Limb (tissue), 2 donors: ENCODE measurements at regions not wholly inside any gene's neighbourhood (a gene's known extent, or its start where the extent isn't known, plus 50 kb on each side); places are given as distances from the start of the nearest gene placed in this dataset.
"Not testable (repeated sequence)": the region's sequence is repeated elsewhere in the genome, so short reads cannot be mapped to it uniquely, and the experiment has no call there.

ENCODE experiments used
- DNase-seq, 2 donors: peaks; one replicate each; pipeline ENCODE4 v3.0.0-alpha.2; 2016; ENCODE audit errors: extremely low spot score in 2 of 2

DNA sequence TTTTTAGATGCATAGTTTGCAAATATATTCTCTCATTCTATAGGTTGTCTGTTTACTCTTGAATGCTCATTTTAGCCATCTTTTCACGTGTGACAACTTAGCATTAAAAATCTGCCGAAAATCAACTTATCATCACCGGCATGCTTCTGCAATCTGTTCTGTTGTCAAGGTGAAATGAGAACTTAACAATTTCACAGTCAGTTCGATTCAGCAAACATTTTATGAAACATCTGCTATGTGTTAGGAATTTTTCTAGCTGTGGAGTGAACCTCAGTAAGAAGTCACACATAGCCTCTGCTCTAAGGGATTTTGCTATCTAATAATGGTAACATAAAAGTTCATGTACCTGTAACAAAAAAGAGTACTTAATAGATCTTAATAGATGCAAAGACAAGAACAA is 256.1 kb downstream of the ZWINT start:
- no peak for DNase-seq

GRCh38 chr10:56104487-56104886 is 256.6 kb downstream of the ZWINT start:
- no peak for DNase-seq

- DNase-seq: no peak
Observed at GRCh38 chr10:56096226-56096517, 264.9 kb downstream of the ZWINT start.

DNA sequence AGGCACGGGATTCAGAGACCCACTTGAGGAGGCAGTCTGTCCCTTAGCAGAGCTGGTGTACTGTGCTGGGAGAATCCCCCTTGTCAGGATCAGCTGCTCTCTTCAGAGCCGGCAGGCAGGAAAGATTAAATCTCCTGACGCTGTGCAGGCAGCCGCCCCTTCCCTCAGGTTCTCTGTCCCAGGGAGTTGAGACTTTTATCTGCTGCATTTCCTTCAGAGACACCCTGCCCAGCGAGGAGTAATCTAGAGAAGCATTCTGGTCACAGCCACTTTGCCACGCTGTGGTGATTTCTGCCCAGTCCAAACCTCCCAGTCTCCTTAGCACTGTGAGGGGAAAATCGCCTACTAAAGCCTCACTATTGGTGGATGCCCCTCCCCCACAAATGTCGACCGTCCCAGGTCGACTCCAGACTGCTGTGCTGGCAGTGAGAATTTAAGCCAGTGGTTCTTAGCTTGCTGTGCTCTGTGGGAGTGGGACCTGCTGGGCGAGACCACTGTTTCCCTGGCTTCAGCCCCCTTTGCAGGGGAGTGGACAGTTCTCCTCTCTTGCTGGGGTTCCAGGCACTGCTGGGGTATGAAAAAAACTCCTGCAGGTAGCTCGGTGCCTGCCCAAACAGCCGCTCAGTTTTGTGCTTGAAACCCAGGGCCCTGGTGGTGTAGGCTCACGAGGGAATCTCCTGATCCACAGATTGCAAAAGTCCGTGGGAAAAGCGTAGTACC is 265.4 kb downstream of the ZWINT start:
- DNase-seq: no peak

DNA sequence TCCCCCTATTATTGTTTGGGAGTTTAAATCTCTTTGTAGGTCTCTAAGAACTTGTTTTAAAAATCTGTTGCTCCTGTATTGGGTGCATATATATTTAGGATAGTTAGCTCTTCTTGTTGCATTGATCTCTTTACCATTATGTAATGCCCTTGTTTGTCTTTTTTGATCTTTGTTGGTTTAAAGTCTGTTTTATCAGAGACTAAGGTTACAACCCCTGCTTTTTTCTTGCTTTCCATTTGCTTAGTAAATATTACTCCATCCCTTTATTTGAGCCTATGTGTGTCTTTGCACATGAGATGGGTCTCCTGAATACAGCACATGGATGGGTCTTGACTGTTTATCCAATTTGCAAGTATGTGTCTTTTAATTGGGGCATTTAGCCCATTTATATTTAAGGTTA is 267.4 kb downstream of the ZWINT start:
- not testable (repeated sequence) for DNase-seq

DNA sequence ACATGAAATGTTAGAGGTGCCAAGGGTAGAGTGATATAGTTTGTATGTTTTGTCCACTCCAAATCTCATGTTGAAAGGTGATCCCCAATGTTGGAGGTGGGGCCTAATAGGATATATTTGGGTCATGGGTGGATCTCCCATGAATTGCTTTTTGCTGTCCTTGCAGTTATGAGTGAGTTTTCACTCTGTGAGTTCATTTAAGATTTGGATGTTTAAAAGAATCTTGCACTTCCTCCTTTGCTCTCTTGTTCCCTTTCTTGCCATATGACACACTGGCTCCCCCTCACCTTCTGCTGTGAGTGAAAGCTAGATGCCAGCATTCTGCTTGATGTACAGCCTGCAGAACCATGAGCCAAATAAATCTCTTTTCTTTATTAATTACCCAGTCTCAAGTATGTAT is 269.2 kb downstream of the ZWINT start:
- DNase-seq: no peak

- no peak for DNase-seq
Observed at GRCh38 chr10:56090914-56091540, 270.0 kb downstream of the ZWINT start.

DNA sequence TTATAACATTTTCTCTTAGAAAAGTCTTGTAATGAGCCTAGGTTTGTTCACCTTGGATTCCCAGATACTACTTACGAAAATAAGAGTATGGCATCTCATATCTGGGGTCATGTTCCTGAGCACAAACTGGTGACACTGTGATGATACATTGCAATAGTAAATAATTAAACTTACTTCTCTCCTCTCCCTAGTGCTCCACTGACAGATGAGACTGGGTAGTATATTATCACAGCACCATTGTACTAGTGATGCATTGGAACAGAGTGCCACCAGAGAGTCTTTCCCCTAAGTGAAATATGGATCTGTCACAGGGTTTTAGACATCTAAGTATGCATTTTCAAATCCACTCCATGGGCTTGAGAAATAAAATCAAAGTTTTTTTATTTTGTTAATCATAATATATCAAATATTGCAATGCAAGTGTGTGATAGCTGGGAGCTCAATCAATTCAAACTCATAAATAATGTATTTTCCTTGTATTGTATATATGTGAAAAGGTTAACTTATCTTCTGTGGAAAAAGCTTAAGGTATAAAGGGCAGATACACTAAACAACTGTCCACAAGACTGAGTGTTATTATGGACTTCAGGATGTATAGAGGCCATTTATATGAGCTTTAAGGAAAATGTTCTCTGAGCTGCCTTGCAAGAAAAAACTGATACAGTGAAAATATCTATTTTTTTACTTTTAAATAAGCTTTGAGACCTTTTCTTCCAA is 275.5 kb downstream of the ZWINT start:
- no peak for DNase-seq

- DNase-seq: no peak
Observed at GRCh38 chr10:56082169-56082568, 278.9 kb downstream of the ZWINT start.

DNA sequence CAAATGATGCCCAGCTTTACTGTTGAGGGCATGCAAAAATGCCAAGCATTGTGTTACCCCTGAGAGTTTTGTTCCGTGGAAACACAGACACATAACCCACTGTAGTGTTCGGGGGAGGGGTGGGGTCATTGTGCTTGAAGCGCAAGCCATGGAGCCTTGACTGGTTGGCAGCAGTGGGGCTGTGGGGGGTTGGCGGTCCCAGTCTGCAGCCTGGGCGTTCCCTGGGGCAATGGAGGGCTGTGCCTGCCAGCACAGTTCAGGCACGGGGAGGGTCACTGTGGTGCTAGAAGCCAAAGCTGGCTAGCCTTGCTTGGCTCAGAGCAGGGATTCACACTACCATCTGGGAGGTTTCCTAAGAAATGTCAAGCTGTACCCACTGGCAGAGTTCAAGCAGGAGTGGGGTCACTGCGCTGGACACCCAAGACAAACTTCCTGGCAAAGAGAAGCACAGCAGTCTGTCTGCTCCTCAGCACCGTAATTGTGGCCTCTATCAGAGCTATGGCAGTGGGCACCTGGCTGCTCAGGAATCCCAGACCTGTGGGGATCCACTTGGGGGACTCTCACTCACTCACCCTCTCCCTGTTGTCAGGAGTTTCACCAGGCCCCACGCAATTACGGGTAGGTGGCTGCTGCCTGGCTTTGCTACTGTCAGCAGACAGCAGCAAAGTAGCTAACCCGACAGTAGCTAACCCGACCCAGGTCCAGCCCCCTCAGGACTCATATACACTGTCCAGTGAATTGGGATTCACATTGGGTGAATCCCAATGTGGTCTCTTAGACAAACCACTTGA is 292.4 kb downstream of the ZWINT start:
- DNase-seq: no peak

DNA sequence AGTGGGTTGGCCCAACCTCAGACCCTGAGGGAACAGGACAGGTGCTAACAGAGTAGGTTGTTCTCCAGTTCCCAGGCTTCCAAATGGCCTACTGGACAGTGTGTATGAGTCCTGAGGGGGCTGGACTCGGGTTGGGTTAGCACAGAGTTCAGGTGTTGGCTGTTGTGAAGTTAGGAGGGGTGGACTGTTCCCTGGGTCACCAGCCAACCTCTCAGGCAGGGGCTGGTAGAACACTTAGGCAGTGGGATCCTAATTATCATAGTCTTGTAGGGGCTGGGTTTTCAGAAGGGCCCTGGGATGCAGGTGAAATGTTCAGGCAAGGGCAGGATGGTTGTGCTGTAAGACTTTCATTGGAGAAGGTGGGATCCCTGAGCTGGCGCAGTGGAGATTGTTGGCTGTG is 293.0 kb downstream of the ZWINT start:
- no peak for DNase-seq

- DNase-seq: no peak
Observed at GRCh38 chr10:56063642-56064041, 297.4 kb downstream of the ZWINT start.

DNA sequence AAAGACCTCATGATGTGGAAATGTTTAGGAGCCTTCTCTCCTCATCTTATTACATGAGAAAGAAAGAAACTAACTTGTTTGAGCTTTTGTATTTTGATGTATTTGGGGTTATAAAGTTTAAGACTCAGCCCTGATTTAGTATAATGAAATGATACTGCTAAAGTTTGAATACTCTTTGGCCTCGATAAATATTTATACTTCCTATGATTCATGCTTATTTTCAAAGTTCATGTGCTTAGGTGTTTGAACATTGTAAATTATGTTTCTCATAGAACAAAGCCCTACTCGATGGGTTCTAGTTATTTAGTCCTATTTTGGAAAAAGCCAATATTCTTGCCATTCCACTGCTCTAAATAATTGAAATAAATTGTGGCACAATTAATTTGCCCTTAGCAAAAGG is 303.2 kb downstream of the ZWINT start:
- no peak for DNase-seq

DNA sequence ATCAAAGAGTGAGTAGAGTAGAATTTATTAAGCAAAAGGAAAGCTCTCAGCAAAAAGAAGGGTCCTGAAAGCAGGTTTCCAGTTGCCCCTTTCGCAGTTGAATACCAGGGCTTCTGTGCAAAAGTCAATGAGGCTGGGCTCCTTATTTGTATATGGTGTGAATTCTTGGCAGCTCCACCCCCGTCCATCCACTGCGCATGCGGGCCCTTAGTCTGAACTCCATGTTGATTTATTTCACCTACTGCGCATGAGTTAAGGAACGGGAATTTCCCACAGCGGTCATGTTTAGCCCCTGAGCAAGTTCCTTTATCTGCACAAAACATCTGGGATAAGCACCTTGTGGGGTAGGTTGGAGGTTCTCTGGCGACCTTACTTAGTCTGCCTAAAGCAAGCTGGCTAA is 325.6 kb downstream of the ZWINT start:
- no peak for DNase-seq

DNA sequence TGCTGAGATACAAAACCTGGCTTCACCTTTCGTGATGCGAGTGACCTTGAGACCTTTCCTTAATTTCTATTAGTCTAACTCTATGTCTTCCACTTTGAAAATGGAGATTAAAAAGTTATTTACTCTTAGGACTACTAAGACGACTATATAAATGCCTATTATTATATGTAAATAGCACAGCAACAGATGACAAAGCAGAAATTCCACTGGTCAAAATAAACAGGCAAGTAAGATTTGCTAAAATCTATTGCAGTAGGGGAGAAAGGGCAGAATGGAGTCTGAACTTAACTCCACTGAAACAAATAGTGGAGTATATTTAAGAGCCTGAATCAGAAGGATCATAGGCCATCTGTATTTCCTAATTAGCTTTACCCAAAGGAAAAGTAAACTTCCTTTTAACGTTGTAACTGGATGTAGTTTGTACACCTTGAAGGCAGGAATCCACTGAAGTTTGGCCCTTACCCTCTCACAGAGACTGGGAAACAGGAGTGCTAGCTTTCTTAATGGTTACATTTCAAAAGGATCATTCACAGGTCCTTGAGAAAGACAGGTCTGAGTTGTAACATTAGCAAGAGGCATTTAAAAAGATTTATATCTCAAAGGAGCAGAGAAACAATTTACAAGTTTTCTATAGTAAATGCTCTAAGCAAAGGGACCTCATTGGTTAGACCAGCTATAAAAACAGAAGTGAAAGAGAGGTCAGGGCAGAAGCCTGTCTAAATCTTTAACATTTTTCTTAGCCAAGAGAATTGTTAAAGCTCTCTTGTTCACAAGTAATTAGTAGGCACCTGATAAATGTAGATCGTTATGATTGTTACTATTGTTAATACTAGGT is 332.5 kb downstream of the ZWINT start:
- no peak for DNase-seq

GRCh38 chr10:56012101-56012500 is 349.0 kb downstream of the ZWINT start:
- no peak for DNase-seq

DNA sequence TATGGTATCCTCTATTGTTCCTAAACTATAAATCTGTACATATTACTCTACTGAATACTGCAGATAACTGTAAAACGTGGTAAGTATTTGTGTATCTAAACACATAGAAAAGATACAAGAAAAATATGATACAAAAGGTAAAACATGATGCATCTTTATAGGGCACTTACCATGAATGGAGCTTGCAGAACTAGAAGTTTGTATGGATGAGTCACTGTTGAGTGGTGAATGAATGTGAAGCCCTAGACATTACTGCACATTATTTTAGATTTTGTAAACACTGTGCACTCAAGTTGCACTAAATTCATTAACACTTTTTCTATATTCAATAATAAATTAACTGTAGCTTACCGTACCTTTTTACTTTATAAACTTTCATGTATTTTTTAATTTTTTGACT is 357.5 kb downstream of the ZWINT start:
- no peak for DNase-seq

- DNase-seq: no peak
Observed at GRCh38 chr10:55989188-55989587, 371.9 kb downstream of the ZWINT start.

DNA sequence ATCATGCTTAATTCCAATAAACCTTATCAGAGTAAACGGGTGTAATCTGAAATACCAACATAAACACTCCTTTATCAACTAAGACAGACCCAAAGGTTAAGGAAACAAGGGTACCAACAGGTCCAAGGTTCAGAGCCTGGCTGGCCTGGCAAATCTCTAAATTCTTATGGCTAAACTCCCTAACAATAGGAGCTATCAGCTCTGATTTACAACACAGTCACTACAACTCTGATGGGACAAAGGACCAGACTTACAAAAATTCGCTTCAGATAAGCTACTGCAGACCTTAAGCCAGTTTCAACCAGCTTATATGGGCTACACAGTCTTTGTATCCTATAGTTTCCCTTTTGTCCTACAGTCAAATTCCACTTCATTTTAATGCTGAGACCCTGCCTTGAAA is 381.9 kb downstream of the ZWINT start:
- no peak for DNase-seq

DNA sequence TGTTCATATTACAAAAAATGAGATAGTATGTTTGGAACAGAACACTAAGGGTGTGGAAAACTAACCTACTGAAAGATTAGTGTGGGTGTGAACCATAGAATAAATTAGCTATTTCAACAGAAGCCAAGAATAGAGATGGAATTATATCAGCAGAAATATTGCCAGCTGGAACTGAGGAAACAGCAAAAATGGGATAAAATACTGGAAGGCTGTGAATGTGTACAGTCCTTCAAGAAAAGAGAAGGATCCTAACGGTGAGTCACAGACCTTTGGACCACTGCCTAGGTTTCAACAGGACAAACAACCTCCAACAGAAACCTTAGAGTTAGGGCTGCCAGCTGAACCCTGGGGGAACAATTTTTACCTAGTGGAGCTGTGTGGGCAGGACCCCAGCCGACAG is 395.0 kb downstream of the ZWINT start:
- DNase-seq: no peak

DNA sequence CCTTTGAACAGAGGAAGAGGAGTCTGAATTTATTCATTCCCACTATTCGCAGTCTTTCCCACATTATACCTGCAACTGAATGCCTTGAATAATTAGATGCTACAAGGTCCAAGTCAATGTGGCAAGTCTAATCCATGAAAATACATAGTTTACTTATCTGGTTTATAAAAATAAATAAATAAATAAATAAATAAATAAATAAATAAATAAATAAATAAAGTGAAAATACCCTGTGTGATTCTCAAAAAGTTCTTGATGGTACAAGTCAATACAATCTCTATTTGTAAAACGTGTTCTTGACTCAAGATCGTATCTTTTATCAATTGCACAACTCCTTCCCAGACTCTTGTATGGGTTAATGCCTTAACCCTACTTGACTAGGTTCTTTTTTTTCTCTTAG is 417.7 kb downstream of the ZWINT start:
- no peak for DNase-seq
